Cardiac muscle cell (in vitro differentiated cells and primary cell): ENCODE measurements at regions not wholly inside any gene's neighbourhood (a gene's known extent, or its start where the extent isn't known, plus 50 kb on each side); places are given as distances from the start of the nearest gene placed in this dataset.

Experiments
- DNase-seq, 2 donors: peaks; one replicate each; pipeline versions ENCODE4 v3.0.0 to v3.0.0-alpha.2; 2010 to 2017; ENCODE audit warnings: low read depth in 1 of 2, low spot score in 1 of 2
- H3K27ac ChIP-seq: fragments of 200-600 bp; sonication (generic); 2 replicates; pipeline ENCODE4 v1.5.1; 2016
- H3K27me3 ChIP-seq: fragments of 200-600 bp; sonication (generic); 2 replicates; pipeline ENCODE4 v1.6.0; 2016; ENCODE audit warnings: control low read depth
- H3K36me3 ChIP-seq: fragments of 200-600 bp; sonication (generic); 2 replicates; pipeline ENCODE4 v1.5.1; 2016; ENCODE audit warnings: control low read depth
- H3K4me1 ChIP-seq: fragments of 200-600 bp; sonication (generic); 2 replicates; pipeline ENCODE4 v1.8.1; 2017; ENCODE audit warnings: low read depth, mild to moderate bottlenecking, mixed run types
- H3K4me3 ChIP-seq: fragments of 200-600 bp; sonication (generic); 2 replicates; pipeline ENCODE4 v1.5.1; 2016; ENCODE audit warnings: mild to moderate bottlenecking
- H3K9me3 ChIP-seq: fragments of 200-600 bp; sonication (generic); 2 replicates; pipeline ENCODE4 v1.5.1; 2017; ENCODE audit warnings: low read depth, mild to moderate bottlenecking, control low read depth
- TF ChIP-seq, protein P1 (sequence below): IDR thresholded peaks from 2 replicates; pipeline ENCODE4 v1.5.1; 2012; ENCODE audit warnings: low read depth, mild to moderate bottlenecking, low read length

DNA sequence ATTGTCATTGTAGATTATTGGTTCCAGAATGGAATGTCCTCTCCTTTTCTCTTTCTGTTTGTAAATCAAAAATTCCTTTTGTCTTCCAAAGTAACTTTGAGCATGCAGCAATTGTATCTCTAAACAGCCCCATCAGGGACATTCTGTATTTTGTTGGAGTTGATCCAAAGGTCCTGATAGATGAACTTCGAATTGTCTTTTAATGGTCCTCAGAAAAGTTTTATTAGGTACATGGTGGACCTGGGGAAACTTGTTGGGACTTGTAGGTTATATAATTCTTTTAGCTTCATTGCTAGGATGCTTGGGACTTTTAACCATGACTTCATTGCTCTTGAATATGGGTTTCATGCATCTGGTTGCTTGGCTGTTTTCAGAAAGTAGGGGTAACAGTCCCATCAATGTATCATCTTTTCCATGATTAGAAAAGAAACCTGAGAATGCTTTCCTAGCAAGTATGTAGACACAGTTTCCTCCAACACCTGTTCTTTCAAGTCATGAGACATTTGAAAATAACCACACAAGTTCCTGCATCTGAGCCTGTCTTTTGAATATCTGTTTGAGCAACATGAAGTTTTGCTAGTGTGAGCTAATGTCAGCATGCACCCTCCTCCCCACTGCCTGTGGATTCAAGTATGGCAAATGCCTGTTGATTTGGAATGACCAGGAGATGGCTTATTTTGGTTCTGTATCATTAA lies 413.1 kb downstream of the KCNRG start:
- no peak overlapping the region for H3K27ac ChIP-seq
- H3K27me3 ChIP-seq, result no peaks in the 10 kb centered on the region
- H3K4me3 ChIP-seq, result no peak overlapping the region
- H3K4me1 ChIP-seq, result peaks cover 8% of the 10 kb centered on the region
- no peak for DNase-seq
- H3K36me3 ChIP-seq, result no peaks in the 10 kb centered on the region
- TF ChIP-seq, protein P1, sequence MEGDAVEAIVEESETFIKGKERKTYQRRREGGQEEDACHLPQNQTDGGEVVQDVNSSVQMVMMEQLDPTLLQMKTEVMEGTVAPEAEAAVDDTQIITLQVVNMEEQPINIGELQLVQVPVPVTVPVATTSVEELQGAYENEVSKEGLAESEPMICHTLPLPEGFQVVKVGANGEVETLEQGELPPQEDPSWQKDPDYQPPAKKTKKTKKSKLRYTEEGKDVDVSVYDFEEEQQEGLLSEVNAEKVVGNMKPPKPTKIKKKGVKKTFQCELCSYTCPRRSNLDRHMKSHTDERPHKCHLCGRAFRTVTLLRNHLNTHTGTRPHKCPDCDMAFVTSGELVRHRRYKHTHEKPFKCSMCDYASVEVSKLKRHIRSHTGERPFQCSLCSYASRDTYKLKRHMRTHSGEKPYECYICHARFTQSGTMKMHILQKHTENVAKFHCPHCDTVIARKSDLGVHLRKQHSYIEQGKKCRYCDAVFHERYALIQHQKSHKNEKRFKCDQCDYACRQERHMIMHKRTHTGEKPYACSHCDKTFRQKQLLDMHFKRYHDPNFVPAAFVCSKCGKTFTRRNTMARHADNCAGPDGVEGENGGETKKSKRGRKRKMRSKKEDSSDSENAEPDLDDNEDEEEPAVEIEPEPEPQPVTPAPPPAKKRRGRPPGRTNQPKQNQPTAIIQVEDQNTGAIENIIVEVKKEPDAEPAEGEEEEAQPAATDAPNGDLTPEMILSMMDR, result no peak
- no peaks in the 10 kb centered on the region for H3K9me3 ChIP-seq

GRCh38 chr13:50435011-50435410 lies 408.5 kb downstream of the DLEU7 start:
- Histone ChIP-seq H3K27ac (no peak overlapping the region), H3K4me1 (no peaks in the 10 kb centered on the region), H3K4me3 (no peak overlapping the region), H3K27me3 (no peaks in the 10 kb centered on the region), H3K9me3 (no peaks in the 10 kb centered on the region), H3K36me3 (no peaks in the 10 kb centered on the region)
- DNase-seq, result no peak
- TF ChIP-seq, protein P1, result no peak

- Histone ChIP-seq H3K9me3 (no peaks in the 10 kb centered on the region), H3K4me1 (no peaks in the 10 kb centered on the region), H3K36me3 (no peaks in the 10 kb centered on the region), H3K27me3 (no peaks in the 10 kb centered on the region), H3K4me3 (no peak overlapping the region), H3K27ac (no peak overlapping the region)
- DNase-seq, result no peak
- TF ChIP-seq, protein P1, result no peak
Measured at GRCh38 chr13:50437252-50437651, 406.2 kb downstream of the DLEU7 start.

- no peak for DNase-seq
- Histone ChIP-seq H3K4me1 (no peaks in the 10 kb centered on the region), H3K4me3 (no peak overlapping the region), H3K36me3 (no peaks in the 10 kb centered on the region), H3K9me3 (no peaks in the 10 kb centered on the region), H3K27ac (no peak overlapping the region), H3K27me3 (no peaks in the 10 kb centered on the region)
- TF ChIP-seq, protein P1, result no peak
Measured at GRCh38 chr13:50438351-50438750, 405.1 kb downstream of the DLEU7 start.

DNA sequence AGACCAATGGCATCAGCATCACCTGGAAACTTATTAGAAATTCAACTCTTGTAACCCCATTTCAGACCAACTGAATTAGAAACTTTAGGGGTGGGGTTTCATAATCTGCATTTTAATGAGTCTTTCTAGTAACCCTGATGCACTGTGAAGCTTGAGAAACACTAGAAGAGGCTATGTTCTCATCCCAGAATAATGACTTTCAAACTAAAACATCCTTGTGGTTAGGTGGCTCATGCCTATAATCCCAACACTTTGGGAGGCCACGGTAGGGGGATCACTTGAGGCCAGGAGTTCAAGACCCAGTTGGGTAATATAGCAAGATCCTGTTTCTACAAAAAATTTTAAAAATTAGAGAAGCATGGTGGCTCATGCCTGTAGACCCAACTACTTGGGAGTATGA lies 402.4 kb downstream of the DLEU7 start:
- H3K9me3 ChIP-seq, result no peaks in the 10 kb centered on the region
- H3K4me3 ChIP-seq, result no peak overlapping the region
- peaks cover 12% of the 10 kb centered on the region for H3K4me1 ChIP-seq
- DNase-seq, result no peak
- no peaks in the 10 kb centered on the region for H3K36me3 ChIP-seq
- no peaks in the 10 kb centered on the region for H3K27me3 ChIP-seq
- H3K27ac ChIP-seq, result no peak overlapping the region
- TF ChIP-seq, protein P1, result no peak
